Lower leg skin (tissue), 4 donors: ENCODE measurements at regions not wholly inside any gene's neighbourhood (a gene's known extent, or its start where the extent isn't known, plus 50 kb on each side); places are given as distances from the start of the nearest gene placed in this dataset.

Experiments
- DNase-seq, 2 donors: peaks; one replicate each; pipeline ENCODE4 v3.0.0-alpha.2; 2019; ENCODE audit warnings: low spot score in 2 of 2
- H3K4me3 ChIP-seq: fragments of 200-600 bp; sonication (generic); 2 replicates; pipeline ENCODE4 v1.5.1; 2017; ENCODE audit warnings: mild to moderate bottlenecking, low read depth; ENCODE audit not compliant: poor library complexity, severe bottlenecking
- POLR2A ChIP-seq, 2 donors: fragments of 450-650 bp; IDR thresholded peaks; one replicate each; pipeline ENCODE4 v1.6.1; 2016 to 2017; ENCODE audit warnings: antibody characterized with exemption in 2 of 2, mild to moderate bottlenecking in 1 of 2, moderate library complexity in 1 of 2
- WGBS, 2 donors: methylation state at CpG; one replicate each; pipeline ENCODE4 v1.1.5; 2018; 5-methylcytosine and 5-hydroxymethylcytosine counted together
- intact Hi-C: fragments of 100-400 bp; cut with DNase I; formaldehyde crosslinking; loops from one replicate; pipeline ENCODE4 v1.15.0; 2023; ENCODE audit warnings: low total_unique reads
- TF ChIP-seq, protein P1 (sequence below), 3 donors: fragments of 450-650 bp; IDR thresholded peaks; one replicate each; pipeline ENCODE4 v1.5.1; 2016; ENCODE audit warnings: antibody characterized with exemption in 3 of 3, mild to moderate bottlenecking in 3 of 3, moderate library complexity in 2 of 3

DNA sequence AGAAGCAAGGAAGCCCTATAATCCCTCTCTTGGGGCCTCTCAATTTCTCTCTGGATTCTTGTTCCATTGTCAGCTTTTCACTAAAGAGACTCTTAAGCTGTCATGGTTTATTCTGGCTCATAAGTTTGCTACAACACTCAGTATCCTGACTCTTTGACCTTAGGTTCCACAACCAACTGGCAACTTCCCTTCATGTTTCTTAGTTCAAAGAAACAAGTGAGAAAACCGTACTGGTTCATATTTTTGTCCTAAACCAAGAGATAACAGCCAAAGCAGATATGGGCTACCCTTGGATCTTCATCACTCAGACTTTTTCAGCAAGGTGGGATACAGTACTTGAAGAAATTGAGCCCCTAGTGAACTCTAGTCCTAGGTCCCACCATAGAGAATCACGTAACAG lies 109.9 kb upstream of the CRIM1 start:
- WGBS, 2 donors = 71 to 75% methylated on average over 2 of the region's 2 CpGs
- TF ChIP-seq, protein P1, sequence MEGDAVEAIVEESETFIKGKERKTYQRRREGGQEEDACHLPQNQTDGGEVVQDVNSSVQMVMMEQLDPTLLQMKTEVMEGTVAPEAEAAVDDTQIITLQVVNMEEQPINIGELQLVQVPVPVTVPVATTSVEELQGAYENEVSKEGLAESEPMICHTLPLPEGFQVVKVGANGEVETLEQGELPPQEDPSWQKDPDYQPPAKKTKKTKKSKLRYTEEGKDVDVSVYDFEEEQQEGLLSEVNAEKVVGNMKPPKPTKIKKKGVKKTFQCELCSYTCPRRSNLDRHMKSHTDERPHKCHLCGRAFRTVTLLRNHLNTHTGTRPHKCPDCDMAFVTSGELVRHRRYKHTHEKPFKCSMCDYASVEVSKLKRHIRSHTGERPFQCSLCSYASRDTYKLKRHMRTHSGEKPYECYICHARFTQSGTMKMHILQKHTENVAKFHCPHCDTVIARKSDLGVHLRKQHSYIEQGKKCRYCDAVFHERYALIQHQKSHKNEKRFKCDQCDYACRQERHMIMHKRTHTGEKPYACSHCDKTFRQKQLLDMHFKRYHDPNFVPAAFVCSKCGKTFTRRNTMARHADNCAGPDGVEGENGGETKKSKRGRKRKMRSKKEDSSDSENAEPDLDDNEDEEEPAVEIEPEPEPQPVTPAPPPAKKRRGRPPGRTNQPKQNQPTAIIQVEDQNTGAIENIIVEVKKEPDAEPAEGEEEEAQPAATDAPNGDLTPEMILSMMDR (IDR thresholded peaks at IDR 0.05) = no peak
- no peak for TF ChIP-seq POLR2A (IDR thresholded peaks at IDR 0.05)
- DNase-seq = no peak
- intact Hi-C loops = no loop called here
- H3K4me3 ChIP-seq = no peak overlapping the region

DNA sequence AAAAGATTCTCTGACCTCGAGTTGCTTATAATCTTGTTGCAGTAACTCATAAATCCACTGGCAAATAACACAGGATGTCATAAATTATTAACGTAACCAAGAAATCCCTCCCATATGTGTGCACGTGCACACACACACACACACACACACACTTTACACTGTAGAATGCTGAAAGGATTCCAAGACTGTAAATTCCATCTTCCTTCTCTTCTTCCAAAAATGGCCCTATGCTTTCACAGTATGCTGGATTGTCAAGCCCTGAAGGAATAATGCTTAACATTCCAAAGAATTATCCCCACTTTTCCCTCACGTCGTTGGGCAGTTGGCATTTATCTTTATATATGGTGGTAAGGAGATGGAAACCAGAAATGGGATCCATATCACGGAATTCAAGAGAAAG lies 117.5 kb upstream of the CRIM1 start:
- 39 to 40% methylated on average over 6 of the region's 6 CpGs for WGBS, 2 donors
- intact Hi-C loops = no loop called here

DNA sequence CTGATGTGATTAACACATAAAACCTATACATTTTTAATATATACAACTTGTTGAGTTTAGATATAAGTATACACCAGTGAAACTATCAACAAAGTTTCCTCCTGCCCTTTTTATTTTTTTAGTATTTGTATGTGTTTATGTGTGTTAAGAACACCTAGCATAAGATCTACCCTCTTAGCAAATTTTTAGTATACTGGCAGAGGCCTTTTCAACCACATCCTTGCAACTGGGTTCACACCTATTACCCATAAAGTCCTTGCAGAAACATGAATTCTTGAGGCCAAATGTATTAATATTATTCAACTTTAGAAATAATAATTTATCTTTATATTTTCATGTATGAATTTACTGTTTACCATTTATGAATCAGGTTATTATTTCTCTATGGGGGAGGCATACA lies 119.7 kb upstream of the CRIM1 start:
- no peak for TF ChIP-seq POLR2A (IDR thresholded peaks at IDR 0.05)
- TF ChIP-seq, protein P1 (IDR thresholded peaks at IDR 0.05) = no peak
- intact Hi-C loops = no loop called here
- no peak for DNase-seq
- no peak overlapping the region for H3K4me3 ChIP-seq

More for the DNA sequence above, 117.5 kb upstream of the CRIM1 start:
- TF ChIP-seq, protein P1 (IDR thresholded peaks at IDR 0.05) = no peak
- H3K4me3 ChIP-seq = no peak overlapping the region
- DNase-seq = no peak

DNA sequence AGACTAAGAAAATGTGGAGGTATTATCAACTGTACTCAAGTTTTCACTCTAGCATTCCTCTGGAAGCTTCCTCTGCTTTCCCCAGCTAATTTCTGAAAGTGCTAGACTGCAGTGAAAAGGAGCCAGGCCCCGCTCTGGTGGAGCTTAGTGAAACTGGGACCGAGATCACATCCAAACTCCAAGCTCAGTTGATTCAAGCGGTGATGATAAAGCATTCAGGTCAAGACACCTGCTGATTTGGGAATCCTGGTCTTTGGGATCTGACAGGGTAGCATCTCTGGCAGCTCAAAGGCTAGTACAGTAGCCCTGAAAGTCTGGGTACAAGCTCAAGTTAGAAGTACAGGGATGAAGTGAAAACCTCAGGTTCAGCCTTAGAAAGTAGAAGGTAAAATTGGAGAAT lies 120.2 kb upstream of the CRIM1 start:
- WGBS, 2 donors = 94 to 97% methylated on average over 3 of the region's 3 CpGs

DNA sequence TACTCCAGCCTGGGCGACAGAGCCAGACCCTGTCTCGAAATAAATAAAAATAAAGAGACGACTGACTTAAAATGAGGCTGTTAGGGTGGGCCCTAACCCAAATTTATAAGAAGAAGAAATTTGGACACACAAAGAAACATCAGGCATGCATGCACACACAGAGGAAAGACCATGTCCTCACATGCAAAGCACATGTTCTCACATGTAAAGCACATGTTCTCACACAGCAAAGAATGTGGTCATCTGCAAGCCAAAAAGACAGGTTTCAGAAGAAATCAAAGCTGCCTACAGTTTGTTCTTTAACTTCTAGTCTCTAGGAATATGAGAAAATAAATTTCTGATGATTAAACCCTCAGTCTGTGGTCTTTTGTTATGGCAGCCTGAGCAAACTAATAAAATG lies 132.3 kb upstream of the CRIM1 start:
- 51 to 56% methylated on average over 3 of the region's 3 CpGs for WGBS, 2 donors
- intact Hi-C loops = no loop called here
- H3K4me3 ChIP-seq = no peak overlapping the region
- TF ChIP-seq, protein P1 (IDR thresholded peaks at IDR 0.05) = no peak
- no peak for TF ChIP-seq POLR2A (IDR thresholded peaks at IDR 0.05)
- no peak for DNase-seq

More for the DNA sequence above, 120.2 kb upstream of the CRIM1 start:
- DNase-seq = no peak
- intact Hi-C loops = no loop called here
- no peak overlapping the region for H3K4me3 ChIP-seq
- TF ChIP-seq POLR2A (IDR thresholded peaks at IDR 0.05) = no peak

DNA sequence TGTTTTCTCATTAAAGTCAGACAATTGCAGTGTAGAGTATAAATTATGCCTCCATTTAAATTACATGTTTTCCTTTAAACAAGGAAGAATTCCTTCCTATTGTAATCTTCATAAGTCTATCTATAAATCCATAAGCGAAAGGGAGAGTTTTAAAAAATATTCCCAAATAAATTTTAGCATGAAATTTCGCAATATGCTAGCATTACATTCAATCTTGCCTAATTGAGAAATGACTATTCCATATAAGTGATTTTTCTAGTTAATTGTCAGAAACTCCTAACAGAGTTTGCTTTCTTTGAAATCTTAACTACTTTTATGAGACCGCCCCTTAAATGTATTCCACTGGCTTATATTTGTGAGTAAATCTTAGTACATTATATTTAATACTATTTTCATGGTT lies 133.1 kb upstream of the CRIM1 start:
- TF ChIP-seq POLR2A (IDR thresholded peaks at IDR 0.05) = no peak
- TF ChIP-seq, protein P1 (IDR thresholded peaks at IDR 0.05) = no peak
- intact Hi-C loops = no loop called here
- 93 to 94% methylated on average over 3 of the region's 3 CpGs for WGBS, 2 donors
- H3K4me3 ChIP-seq = no peak overlapping the region
- no peak for DNase-seq
